KMS-11 (cell line): ENCODE measurements at regions not wholly inside any gene's neighbourhood (a gene's known extent, or its start where the extent isn't known, plus 50 kb on each side); places are given as distances from the start of the nearest gene placed in this dataset.

ENCODE experiments used
- H2AFZ ChIP-seq: fragments of 200-600 bp; sonication (generic); 2 replicates; pipeline ENCODE4 v1.6.1; 2016; ENCODE audit warnings: antibody characterized with exemption, mixed run types, low read depth
- H3K27ac ChIP-seq: fragments of 200-600 bp; sonication (generic); 2 replicates; pipeline ENCODE4 v1.6.1; 2016; ENCODE audit warnings: mild to moderate bottlenecking, mixed run types
- H3K27me3 ChIP-seq: fragments of 200-600 bp; sonication (generic); 2 replicates; pipeline ENCODE4 v1.6.1; 2017; ENCODE audit warnings: mild to moderate bottlenecking, low read depth, mixed run types, moderate library complexity; ENCODE audit not compliant: insufficient read depth
- H3K36me3 ChIP-seq: fragments of 200-600 bp; sonication (generic); 2 replicates; pipeline ENCODE4 v1.6.1; 2017; ENCODE audit warnings: mild to moderate bottlenecking, mixed run types; ENCODE audit not compliant: insufficient read depth
- H3K4me1 ChIP-seq: fragments of 200-600 bp; sonication (generic); 2 replicates; pipeline ENCODE4 v1.6.1; 2016; ENCODE audit warnings: mild to moderate bottlenecking, low read depth, mixed run types; ENCODE audit not compliant: poor library complexity, severe bottlenecking
- H3K4me2 ChIP-seq: fragments of 200-600 bp; sonication (generic); 2 replicates; pipeline ENCODE4 v1.7.0; 2016; ENCODE audit warnings: mild to moderate bottlenecking, mixed run types
- H3K4me3 ChIP-seq: fragments of 200-600 bp; sonication (generic); IDR thresholded peaks from 2 replicates; pipeline ENCODE4 v1.6.1; 2017; ENCODE audit warnings: low read depth, low read length, mixed read lengths; ENCODE audit not compliant: insufficient read depth
- H3K79me2 ChIP-seq: fragments of 200-600 bp; sonication (generic); 2 replicates; pipeline ENCODE4 v1.6.1; 2016; ENCODE audit warnings: low read depth, mixed run types; ENCODE audit not compliant: insufficient read depth
- H3K9ac ChIP-seq: fragments of 200-600 bp; sonication (generic); 2 replicates; pipeline ENCODE4 v1.6.1; 2016; ENCODE audit warnings: mild to moderate bottlenecking, mixed run types
- H4K20me1 ChIP-seq: fragments of 200-600 bp; sonication (generic); 2 replicates; pipeline ENCODE4 v1.6.1; 2016; ENCODE audit warnings: mild to moderate bottlenecking, mixed run types; ENCODE audit not compliant: insufficient read depth
- CTCF ChIP-seq: fragments of 200-600 bp; sonication (generic); conservative IDR thresholded peaks from 2 replicates; pipeline ENCODE4 v1.6.1; 2017; ENCODE audit warnings: low read depth, mild to moderate bottlenecking, antibody characterized with exemption, low read length, moderate library complexity, mixed read lengths

GRCh38 chr13:62096652-62097051 is 681.0 kb upstream of the PCDH20 start:
- no peak overlapping the region for H3K27ac ChIP-seq
- no peaks in the 10 kb centered on the region for H3K79me2 ChIP-seq
- no peak for TF ChIP-seq CTCF
- no peak overlapping the region for H3K4me3 ChIP-seq
- no peaks in the 10 kb centered on the region for H3K27me3 ChIP-seq
- H3K36me3 ChIP-seq: no peaks in the 10 kb centered on the region
- no peaks in the 10 kb centered on the region for H3K4me1 ChIP-seq
- no peak overlapping the region for H3K9ac ChIP-seq
- no peak overlapping the region for H3K4me2 ChIP-seq
- no peaks in the 10 kb centered on the region for H4K20me1 ChIP-seq
- H2AFZ ChIP-seq: no peak overlapping the region

GRCh38 chr13:62094932-62095331 is 679.3 kb upstream of the PCDH20 start:
- H3K4me2 ChIP-seq: no peak overlapping the region
- no peak overlapping the region for H2AFZ ChIP-seq
- TF ChIP-seq CTCF: no peak

GRCh38 chr13:62093984-62094780 is 678.5 kb upstream of the PCDH20 start:
- Histone ChIP-seq H4K20me1 (no peaks in the 10 kb centered on the region), H3K27ac (no peak overlapping the region), H3K4me2 (no peak overlapping the region), H2AFZ (no peak overlapping the region), H3K79me2 (no peaks in the 10 kb centered on the region), H3K27me3 (no peaks in the 10 kb centered on the region), H3K9ac (no peak overlapping the region), H3K4me1 (no peaks in the 10 kb centered on the region), H3K36me3 (no peaks in the 10 kb centered on the region), H3K4me3 (no peak overlapping the region)
- TF ChIP-seq CTCF: no peak

More at GRCh38 chr13:62094932-62095331, 679.3 kb upstream of the PCDH20 start:
- no peak overlapping the region for H3K4me3 ChIP-seq
- H4K20me1 ChIP-seq: no peaks in the 10 kb centered on the region
- no peaks in the 10 kb centered on the region for H3K27me3 ChIP-seq
- no peak overlapping the region for H3K9ac ChIP-seq
- H3K79me2 ChIP-seq: no peaks in the 10 kb centered on the region
- H3K4me1 ChIP-seq: no peaks in the 10 kb centered on the region
- H3K27ac ChIP-seq: no peak overlapping the region
- no peaks in the 10 kb centered on the region for H3K36me3 ChIP-seq

GRCh38 chr13:62092949-62093348 is 677.3 kb upstream of the PCDH20 start:
- no peaks in the 10 kb centered on the region for H3K4me1 ChIP-seq
- H3K9ac ChIP-seq: no peak overlapping the region
- no peak for TF ChIP-seq CTCF
- H2AFZ ChIP-seq: no peak overlapping the region
- H3K27me3 ChIP-seq: no peaks in the 10 kb centered on the region
- no peak overlapping the region for H3K4me2 ChIP-seq
- H3K4me3 ChIP-seq: no peak overlapping the region
- H3K79me2 ChIP-seq: no peaks in the 10 kb centered on the region
- H3K36me3 ChIP-seq: no peaks in the 10 kb centered on the region
- H3K27ac ChIP-seq: no peak overlapping the region
- H4K20me1 ChIP-seq: no peaks in the 10 kb centered on the region
